Mammary epithelial cell (primary cell): ENCODE measurements at regions not wholly inside any gene's neighbourhood (a gene's known extent, or its start where the extent isn't known, plus 50 kb on each side); places are given as distances from the start of the nearest gene placed in this dataset.

Experiments
- EZH2 ChIP-seq: IDR thresholded peaks from 2 replicates; pipeline ENCODE4 v1.6.1; 2012; ENCODE audit warnings: low read length, inconsistent platforms, borderline replicate concordance
- TF ChIP-seq, protein P1 (sequence below), 2 donors: IDR thresholded peaks in 1 of 2; conservative IDR thresholded peaks in 1 of 2; 2 replicates each; pipeline ENCODE4 v1.5.1; 2011 to 2012; ENCODE audit warnings: inconsistent platforms in 2 of 2, low read length in 2 of 2, mild to moderate bottlenecking in 2 of 2, control low read depth in 1 of 2, low read depth in 1 of 2; ENCODE audit not compliant: insufficient read depth in 1 of 2; ENCODE audit errors: extremely low read depth in 1 of 2

GRCh38 chr21:38944402-38944801 lies 138.7 kb downstream of the ETS2 start:
- TF ChIP-seq, protein P1, sequence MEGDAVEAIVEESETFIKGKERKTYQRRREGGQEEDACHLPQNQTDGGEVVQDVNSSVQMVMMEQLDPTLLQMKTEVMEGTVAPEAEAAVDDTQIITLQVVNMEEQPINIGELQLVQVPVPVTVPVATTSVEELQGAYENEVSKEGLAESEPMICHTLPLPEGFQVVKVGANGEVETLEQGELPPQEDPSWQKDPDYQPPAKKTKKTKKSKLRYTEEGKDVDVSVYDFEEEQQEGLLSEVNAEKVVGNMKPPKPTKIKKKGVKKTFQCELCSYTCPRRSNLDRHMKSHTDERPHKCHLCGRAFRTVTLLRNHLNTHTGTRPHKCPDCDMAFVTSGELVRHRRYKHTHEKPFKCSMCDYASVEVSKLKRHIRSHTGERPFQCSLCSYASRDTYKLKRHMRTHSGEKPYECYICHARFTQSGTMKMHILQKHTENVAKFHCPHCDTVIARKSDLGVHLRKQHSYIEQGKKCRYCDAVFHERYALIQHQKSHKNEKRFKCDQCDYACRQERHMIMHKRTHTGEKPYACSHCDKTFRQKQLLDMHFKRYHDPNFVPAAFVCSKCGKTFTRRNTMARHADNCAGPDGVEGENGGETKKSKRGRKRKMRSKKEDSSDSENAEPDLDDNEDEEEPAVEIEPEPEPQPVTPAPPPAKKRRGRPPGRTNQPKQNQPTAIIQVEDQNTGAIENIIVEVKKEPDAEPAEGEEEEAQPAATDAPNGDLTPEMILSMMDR (conservative IDR thresholded peaks at IDR 0.05 in 1 of 2, IDR thresholded peaks at IDR 0.05 in 1 of 2; ENCODE audit: extremely low read depth in 1 of 2, insufficient read depth in 1 of 2, low read depth in 1 of 2, low read length in 2 of 2), result no peak
- no peak for TF ChIP-seq EZH2
